Thoracic aorta (tissue), 2 donors: ENCODE measurements at regions not wholly inside any gene's neighbourhood (a gene's known extent, or its start where the extent isn't known, plus 50 kb on each side); places are given as distances from the start of the nearest gene placed in this dataset.

Experiments used
- ATAC-seq: fragments of 150-250 bp; one replicate; pipeline ENCODE4 v1.8.0; 2017; ENCODE audit warnings: low read depth; ENCODE audit not compliant: insufficient number of reproducible peaks, low FRiP score
- DNase-seq: peaks from one replicate; pipeline ENCODE4 v3.0.0-alpha.2; 2020; ENCODE audit warnings: low spot score
- H3K27ac ChIP-seq, 2 donors: fragments of 200-600 bp; sonication (generic); 1 replicate in 1 of 2; 2 replicates in 1 of 2; pipeline ENCODE4 v1.5.1; 2016; ENCODE audit warnings: mild to moderate bottlenecking in 2 of 2, moderate library complexity in 2 of 2
- H3K27me3 ChIP-seq: fragments of 200-600 bp; sonication (generic); replicated peaks from 2 replicates; pipeline ENCODE4 v1.6.0; 2016; ENCODE audit warnings: mild to moderate bottlenecking; ENCODE audit not compliant: insufficient read depth
- H3K36me3 ChIP-seq: fragments of 200-600 bp; sonication (generic); one replicate; pipeline ENCODE4 v1.5.1; 2016
- H3K4me1 ChIP-seq, 2 donors: fragments of 200-600 bp; sonication (generic); 1 replicate in 1 of 2; 2 replicates in 1 of 2; pipeline versions ENCODE4 v1.5.1 to v1.6.0; 2016; ENCODE audit warnings: low read depth in 2 of 2, mild to moderate bottlenecking in 1 of 2; ENCODE audit not compliant: control insufficient read depth in 1 of 2
- H3K4me3 ChIP-seq: fragments of 200-600 bp; sonication (generic); 2 replicates; pipeline ENCODE4 v1.5.1; 2016; ENCODE audit warnings: mild to moderate bottlenecking
- H3K9me3 ChIP-seq: fragments of 200-600 bp; sonication (generic); 2 replicates; pipeline ENCODE4 v1.5.1; 2016
- TF ChIP-seq, protein P1 (sequence below): fragments of 200-600 bp; sonication (generic); IDR thresholded peaks from one replicate; pipeline ENCODE4 v1.5.1; 2019; ENCODE audit warnings: antibody characterized with exemption

DNA sequence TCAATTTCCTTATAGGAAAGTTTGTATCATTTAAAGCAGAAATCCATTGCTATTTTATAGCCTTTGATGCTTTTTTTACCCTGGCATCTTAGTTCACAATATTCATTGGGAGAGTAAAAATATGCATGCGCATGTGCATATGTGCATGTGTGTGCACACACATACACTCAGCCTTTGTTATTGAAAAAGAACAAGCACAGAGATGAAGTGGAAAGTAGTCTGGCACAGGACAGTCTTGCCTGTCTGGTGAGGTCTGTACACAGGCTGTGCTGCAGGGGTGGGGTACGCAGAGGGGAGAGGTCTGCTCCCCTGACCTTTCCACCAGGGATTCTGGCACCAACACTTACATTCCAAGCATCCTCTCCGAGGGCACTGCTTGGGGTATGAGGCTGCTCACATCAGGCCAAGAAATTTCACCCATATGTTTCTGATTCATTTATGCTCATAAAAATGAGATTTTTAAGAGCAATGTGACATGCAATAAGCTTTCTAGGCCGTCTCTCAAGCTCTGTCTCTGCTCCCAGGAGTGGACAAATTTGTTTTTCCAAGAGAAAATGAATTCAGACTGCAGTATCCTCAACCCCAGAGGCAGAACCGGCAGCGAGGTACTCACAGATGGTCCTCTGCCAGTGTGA lies 237.2 kb downstream of the INSIG2 start:
- DNase-seq (no peak), ATAC-seq (no peak)
- H3K27ac ChIP-seq: no peak overlapping the region
- TF ChIP-seq, protein P1, sequence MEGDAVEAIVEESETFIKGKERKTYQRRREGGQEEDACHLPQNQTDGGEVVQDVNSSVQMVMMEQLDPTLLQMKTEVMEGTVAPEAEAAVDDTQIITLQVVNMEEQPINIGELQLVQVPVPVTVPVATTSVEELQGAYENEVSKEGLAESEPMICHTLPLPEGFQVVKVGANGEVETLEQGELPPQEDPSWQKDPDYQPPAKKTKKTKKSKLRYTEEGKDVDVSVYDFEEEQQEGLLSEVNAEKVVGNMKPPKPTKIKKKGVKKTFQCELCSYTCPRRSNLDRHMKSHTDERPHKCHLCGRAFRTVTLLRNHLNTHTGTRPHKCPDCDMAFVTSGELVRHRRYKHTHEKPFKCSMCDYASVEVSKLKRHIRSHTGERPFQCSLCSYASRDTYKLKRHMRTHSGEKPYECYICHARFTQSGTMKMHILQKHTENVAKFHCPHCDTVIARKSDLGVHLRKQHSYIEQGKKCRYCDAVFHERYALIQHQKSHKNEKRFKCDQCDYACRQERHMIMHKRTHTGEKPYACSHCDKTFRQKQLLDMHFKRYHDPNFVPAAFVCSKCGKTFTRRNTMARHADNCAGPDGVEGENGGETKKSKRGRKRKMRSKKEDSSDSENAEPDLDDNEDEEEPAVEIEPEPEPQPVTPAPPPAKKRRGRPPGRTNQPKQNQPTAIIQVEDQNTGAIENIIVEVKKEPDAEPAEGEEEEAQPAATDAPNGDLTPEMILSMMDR: no peak
- no peak overlapping the region for H3K4me3 ChIP-seq
- H3K9me3 ChIP-seq: no peaks in the 10 kb centered on the region
- H3K36me3 ChIP-seq: no peaks in the 10 kb centered on the region
- H3K4me1 ChIP-seq: no peaks in the 10 kb centered on the region
- H3K27me3 ChIP-seq: no peaks in the 10 kb centered on the region

DNA sequence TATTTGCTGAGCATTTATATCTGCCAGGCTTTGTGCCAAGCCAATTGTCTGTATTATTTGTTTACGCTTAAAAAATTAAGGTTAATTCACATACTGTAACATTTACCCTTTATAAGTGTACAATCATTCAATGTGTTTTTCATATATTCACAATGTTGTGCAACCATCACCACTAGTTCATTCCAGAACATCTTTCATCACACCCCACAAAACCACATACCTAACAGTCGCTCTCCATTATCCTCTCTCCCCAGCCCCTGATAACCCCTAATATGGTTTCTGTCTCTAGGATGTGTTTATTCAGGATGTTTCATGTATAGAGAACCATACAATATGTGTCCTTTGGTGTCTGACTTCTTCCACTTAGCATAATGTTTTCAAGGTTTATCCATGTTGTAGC lies 234.1 kb downstream of the INSIG2 start:
- Histone ChIP-seq H3K4me1 (no peaks in the 10 kb centered on the region), H3K27ac (no peak overlapping the region), H3K9me3 (no peaks in the 10 kb centered on the region), H3K4me3 (no peak overlapping the region), H3K36me3 (no peaks in the 10 kb centered on the region), H3K27me3 (no peaks in the 10 kb centered on the region)
- ATAC-seq (no peak), DNase-seq (no peak)
- TF ChIP-seq, protein P1: no peak

DNA sequence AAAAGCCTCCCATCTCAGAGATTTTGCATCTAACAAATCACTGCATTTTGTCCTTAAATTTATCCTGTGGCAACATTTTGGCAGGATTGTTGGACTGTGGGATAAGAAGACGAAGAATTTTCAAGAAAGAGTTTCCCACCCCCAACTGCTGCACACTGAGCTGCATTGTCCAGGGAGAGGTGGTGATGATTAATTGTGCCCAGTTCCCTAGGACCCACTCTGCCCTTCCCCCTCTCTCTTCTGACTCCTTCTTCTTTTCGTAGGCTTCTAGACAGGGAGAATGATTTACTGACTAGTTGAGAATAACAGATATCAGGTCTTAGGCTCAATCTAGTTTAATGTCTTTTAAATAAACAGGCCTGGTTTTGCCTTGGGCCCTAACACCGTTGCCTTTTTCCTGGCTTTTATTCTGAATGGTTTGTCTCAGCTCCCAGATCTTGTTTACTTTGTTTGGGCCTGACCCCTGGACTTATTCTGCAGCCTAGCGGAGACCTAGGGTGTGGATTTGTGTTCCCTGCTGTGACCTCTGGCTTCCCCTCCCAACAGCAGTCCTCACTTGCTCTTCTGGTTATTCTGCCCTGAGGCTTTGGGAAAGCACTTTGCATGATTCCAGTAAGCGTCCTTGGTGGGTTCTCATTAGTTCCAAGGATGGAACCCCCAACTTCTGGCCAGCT lies 233.3 kb downstream of the INSIG2 start:
- Histone ChIP-seq H3K9me3 (no peaks in the 10 kb centered on the region), H3K4me3 (no peak overlapping the region), H3K4me1 (no peaks in the 10 kb centered on the region), H3K27ac (no peak overlapping the region), H3K36me3 (no peaks in the 10 kb centered on the region), H3K27me3 (no peaks in the 10 kb centered on the region)
- DNase-seq (no peak), ATAC-seq (no peak)
- TF ChIP-seq, protein P1: no peak

DNA sequence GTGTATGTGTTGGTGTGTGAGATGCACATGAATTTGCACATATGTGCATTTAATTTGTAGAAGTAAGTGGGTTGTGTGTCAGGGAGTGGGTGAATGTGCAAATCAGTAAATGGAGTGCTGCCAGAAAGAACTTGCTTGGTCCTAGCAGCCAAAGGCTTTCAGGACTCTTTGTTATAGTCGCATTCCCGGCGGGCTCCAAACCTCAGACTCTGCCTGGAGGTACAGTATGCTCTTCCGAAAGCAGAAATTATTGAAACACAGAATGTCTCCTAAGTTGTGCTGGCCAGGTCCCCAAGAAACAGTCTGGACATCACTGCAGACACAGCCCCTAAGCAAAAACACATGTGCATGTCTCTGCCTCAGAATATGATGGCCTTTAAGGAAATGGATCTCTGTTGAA lies 232.4 kb downstream of the INSIG2 start:
- Histone ChIP-seq H3K27ac (no peak overlapping the region), H3K36me3 (no peaks in the 10 kb centered on the region), H3K27me3 (no peaks in the 10 kb centered on the region), H3K9me3 (no peaks in the 10 kb centered on the region), H3K4me1 (no peaks in the 10 kb centered on the region), H3K4me3 (no peak overlapping the region)
- TF ChIP-seq, protein P1: no peak
- ATAC-seq: no peak
- no peak for DNase-seq

DNA sequence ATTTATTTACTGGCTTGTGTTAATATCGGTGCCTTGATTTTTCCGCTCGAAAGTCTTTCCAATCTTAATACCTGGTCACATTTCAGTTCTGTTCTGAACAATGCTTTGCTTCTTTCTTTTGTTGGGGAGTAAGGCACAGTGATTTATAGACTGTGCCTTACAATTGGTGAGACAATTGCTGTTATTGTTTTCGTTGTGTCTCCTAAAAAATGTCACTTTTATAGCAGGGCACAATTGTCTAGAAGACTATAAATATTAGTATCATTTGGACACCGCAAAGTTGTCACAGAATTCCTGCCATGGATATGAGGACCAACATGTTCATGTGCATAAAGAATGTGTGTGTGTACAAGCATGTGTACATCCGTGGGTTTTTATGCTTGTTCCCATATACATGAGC lies 231.9 kb downstream of the INSIG2 start:
- no peak for DNase-seq
- H3K27ac ChIP-seq: no peak overlapping the region
- TF ChIP-seq, protein P1: no peak
- no peaks in the 10 kb centered on the region for H3K36me3 ChIP-seq
- H3K4me1 ChIP-seq: no peaks in the 10 kb centered on the region
- H3K9me3 ChIP-seq: no peaks in the 10 kb centered on the region
- H3K27me3 ChIP-seq: no peaks in the 10 kb centered on the region
- ATAC-seq: no peak
- no peak overlapping the region for H3K4me3 ChIP-seq
